ENCODE measurements at regions not wholly inside any gene's neighbourhood (a gene's known extent, or its start where the extent isn't known, plus 50 kb on each side); places are given as distances from the start of the nearest gene placed in this dataset.
"Not testable (repeated sequence)": the region's sequence is repeated elsewhere in the genome, so short reads cannot be mapped to it uniquely, and the experiment has no call there.

DNA sequence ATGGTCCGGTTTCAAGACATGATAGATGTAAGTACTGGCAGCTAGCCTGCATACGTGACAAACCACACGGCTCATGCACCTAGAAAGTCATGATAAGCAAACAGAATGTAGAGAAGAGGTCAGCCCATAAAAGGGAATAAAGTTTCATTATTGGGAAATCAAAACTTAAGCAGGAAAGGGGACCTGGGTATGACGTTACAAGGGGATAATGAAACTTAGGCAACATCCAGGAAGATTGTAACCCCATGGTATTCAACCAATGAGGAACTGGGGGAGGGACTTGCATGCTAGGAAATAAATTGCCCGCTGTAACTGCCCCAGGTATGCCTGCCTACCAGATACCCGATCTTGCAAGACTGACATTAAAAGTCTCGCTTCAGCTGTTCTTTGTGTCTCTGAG is 1679.0 kb downstream of the SUCLG1 start:
- DNase-seq = no peak

DNA sequence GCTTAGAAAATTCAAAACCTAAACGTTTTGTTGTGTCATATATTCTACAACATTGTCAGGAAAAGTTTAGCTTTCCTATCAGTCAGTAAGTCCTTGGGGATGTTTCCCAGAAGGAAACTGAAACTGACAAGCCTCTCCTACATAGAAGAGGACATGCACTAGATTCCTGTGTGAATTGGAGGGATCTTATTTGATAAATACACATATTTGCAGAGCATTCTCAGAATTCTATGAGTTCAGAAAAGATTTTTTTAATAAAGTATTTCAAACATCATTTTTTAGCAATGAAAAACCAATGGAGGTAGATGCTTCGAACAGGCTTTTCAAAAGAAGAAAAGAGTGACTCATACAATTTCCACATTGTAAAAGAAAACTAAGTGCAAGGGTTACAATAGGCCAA is 1706.7 kb downstream of the SUCLG1 start:
- DNase-seq = no peak

DNA sequence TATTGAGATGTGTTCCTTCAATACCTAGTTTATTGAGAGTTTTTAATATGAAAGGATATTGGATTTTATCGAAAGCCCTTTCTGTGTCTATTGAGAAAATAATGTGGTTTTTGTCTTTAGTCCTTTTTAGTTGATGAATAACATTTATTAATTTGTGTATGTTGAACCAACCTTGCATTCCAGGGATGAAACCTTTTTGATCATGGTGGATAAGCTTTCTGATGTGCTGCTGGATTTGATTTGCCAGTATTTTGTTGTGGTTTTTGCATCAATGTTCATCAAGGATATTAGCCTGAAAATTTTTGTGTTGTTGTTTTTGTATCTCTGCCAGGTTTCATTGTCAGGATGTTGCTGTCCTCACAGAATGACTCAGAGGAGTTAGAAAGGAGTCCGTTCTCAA is 1710.4 kb downstream of the SUCLG1 start:
- DNase-seq = no peak

GRCh38 chr2:82740527-82740926 is 1718.6 kb downstream of the SUCLG1 start:
- no peak for DNase-seq

GRCh38 chr2:82737965-82738364 is 1721.1 kb downstream of the SUCLG1 start:
- not testable (repeated sequence) for DNase-seq

DNA sequence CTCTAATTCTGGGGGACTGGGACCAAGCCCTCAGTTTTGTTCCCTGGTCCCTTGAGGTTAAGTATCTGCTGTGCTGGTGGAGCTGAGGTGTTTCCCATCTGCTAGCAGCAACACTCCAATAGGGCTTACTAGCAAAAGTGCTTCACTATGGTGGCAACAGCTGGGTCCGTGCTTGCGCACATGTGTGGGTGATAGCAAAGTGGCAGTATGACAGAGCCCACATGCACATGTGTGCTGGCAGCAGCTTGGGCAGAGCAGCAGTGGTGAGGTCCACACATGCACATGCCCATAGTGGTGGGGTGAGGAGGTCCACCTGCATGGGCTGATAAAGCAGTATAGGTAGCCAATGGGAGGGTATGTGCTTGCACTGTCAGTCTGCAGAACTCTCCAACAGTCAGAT is 1723.7 kb downstream of the SUCLG1 start:
- no peak for DNase-seq

DNA sequence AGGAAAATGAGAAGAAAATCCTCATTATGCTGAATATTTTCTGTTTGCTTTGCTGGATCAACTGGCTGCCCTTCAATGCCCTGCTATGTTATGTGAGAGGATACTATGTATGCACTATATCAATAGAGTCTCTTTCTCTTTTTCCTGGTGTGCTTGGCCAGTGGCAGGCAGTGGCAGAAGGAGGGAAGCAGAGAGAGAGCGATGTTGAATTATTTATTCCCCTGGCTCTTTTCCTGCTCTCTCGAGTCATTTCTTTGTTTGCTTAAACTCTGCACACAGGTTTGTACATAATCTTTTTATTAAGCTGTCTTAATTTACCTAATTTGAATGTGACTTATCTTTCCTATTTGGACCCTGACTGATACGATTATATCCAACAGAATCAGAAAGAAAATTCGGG is 1727.3 kb downstream of the SUCLG1 start:
- no peak for DNase-seq

DNA sequence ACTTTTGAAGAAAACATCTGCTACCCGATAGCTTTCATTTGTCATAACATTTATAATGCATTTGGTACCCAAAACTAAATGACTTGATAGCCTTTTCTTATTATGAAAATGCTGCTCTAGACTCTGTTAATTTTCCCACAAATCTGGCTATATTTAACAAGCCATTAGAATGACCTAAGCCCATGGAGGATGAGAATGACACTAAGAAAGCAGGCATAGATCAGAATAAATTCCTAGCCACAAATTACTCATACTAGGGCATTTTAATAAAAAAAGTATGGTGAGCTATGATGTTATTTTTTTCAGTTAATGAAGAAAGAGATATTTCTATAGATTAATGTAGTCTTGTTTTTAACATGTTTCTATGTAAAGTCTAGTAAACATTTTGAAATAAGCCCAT is 1728.3 kb downstream of the SUCLG1 start:
- DNase-seq = no peak

GRCh38 chr2:82728090-82728489 is 1731.0 kb downstream of the SUCLG1 start:
- DNase-seq = no peak

DNA sequence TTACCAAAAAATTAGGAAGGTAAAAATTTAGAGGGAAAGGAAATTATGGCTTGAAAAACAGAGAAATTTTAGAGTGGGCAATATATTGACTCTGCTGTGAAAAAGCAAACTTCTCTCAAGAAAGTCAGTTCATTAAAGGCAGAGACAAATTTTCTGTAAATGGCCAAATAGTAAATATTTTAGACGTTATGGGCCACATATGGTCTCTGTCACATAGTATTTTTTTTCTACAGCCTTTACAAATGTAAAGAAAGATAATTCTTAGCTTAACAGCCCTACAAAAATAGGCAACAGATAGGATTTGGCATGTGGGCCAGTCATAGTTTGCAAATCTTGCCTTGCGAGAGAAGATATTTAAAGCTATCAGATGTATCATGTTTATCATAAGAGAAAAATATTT is 1750.4 kb downstream of the SUCLG1 start:
- no peak for DNase-seq

GRCh38 chr2:82697231-82697630 is 1761.8 kb downstream of the SUCLG1 start:
- DNase-seq = no peak

DNA sequence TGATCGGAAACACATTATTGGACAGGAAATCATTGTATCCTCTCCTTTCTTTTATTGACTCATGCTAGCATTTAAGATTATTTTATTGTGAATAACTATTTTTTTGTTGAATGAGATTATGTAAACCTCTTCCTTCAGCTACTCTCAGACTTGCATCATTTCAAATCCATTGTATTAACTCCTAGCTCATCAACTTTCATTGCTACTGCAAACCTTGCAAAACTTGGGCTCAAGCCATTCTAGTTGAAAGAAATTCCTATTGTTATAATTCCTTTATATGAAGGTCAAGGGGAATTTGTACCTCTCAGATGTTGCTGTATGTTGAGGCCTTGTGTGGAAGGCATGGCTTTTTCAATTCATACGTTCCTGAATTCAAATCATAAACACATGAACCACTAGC is 1764.6 kb downstream of the SUCLG1 start:
- no peak for DNase-seq

- no peak for DNase-seq
Observed at GRCh38 chr2:82690757-82691411, 1768.2 kb downstream of the SUCLG1 start.

- no peak for DNase-seq
Observed at GRCh38 chr2:82675186-82675585, 1783.9 kb downstream of the SUCLG1 start.

DNA sequence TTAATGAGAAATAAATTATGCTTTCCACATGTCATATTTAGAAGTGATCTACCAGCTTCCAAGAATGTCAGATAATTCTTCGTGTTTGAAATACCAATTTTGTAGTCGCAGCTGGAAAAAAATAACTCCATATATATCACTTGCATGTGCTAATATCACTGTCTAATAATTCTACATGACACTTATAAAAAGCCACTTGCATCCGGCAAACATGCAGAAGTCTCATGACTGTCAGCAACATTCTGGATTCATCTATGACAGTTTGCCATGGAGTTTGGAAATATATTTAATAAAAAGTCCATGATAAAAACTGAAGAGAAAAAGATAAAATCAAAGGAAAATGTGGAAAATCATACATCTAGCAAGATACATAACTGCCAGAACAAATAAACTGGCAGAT is 1784.4 kb downstream of the SUCLG1 start:
- DNase-seq = no peak

GRCh38 chr2:82667491-82667890 is 1791.6 kb downstream of the SUCLG1 start:
- no peak for DNase-seq

- DNase-seq = no peak
Observed at GRCh38 chr2:82665691-82666090, 1793.4 kb downstream of the SUCLG1 start.

DNA sequence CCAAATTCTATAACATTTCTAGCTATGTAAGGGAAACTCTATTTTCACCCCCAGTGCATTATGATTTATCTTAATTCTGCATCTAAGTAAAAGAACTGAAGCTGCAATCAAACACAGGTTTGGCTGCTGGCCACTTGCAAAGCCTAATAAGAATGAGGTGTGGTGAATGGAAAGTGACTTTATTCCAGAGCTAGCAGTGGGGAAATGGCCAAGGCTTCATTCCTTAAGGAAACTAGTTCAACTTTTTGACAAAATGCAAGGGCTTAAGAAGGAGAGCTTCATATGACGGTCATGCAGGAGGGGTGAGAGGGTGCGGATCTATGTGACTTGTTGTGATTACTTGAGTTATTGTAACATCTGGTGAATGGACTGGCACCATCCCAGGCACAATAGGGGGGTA is 1802.0 kb downstream of the SUCLG1 start:
- no peak for DNase-seq

- DNase-seq = no peak
Observed at GRCh38 chr2:82656420-82656819, 1802.7 kb downstream of the SUCLG1 start.

- DNase-seq = no peak
Observed at GRCh38 chr2:82652117-82652516, 1807.0 kb downstream of the SUCLG1 start.

DNA sequence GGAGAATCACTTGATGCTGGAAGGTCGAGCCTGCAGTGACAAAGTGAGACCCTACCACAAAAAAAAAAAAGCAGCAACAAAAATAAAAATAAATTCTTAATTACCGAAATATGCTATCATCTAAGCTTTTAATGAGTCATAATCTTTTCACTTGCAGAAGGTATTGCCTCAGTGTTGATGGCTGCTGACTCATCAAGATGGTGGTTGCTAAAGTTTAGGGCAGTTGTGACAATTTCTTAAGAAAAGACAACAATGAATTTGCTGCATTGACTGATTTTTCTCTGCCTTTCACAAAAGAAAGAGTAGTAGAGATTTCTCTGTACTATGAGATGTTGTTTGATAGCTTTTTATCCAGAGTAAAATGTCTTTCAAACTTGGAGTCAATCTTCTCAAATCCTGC is 1809.0 kb downstream of the SUCLG1 start:
- no peak for DNase-seq

DNA sequence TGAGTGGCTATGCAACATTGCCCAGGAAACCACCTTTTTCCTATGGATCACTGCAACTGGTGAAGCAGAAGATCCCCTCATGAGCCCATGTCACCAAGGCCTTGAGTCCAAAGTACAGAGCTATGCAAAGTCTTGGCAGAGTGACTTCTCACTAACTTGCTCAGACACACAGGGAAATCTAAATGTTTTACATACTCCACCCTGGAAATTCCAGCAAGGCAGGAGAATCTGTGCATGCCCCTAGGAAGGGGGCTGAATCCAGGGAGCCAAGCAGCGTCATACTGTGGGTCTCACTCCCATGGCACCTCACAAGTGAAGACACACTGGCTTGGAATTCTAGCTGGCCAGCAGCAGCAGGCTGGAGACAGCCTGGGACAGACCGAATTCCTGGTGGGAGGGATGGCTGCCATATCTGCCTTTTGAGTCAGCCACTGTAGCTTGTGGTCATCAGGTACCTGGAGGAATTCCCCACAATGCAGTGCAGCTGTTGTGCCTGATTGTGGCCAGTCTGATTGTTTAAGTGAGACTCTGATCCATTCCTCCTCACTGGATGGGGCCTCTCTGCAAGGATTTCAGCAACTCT is 1817.4 kb downstream of the SUCLG1 start:
- no peak for DNase-seq

- DNase-seq = no peak
Observed at GRCh38 chr2:82636402-82637020, 1822.6 kb downstream of the SUCLG1 start.

- DNase-seq = no peak
Observed at GRCh38 chr2:82599021-82599420, 1860.1 kb downstream of the SUCLG1 start.

DNA sequence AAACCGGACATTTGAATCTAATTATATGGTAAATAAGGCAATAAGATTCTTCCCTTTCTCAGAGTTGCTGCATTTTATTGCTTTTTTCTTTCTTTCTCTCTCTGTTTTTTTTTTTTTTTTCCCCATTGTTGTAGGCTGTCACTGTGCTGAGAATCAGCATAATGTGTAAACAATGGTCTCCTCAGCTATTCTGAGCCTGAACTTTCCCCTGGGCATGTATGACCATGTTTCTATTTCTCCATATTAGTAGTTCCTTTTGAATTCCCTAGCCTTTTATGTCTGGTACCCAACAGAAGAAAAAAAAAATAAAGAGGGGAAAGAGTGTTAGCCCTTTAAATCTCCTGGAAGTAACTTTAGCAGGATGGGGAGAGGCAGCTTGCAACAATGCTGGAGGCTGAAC is 1862.5 kb downstream of the SUCLG1 start:
- no peak for DNase-seq
